OCI-M1 (cell line): ENCODE measurements at regions not wholly inside any gene's neighbourhood (a gene's known extent, or its start where the extent isn't known, plus 50 kb on each side); places are given as distances from the start of the nearest gene placed in this dataset.
A peak's percentile ranks its signal among the peaks of the same experiment; 100 is the strongest.

Experiments
- DNase-seq: peaks from one replicate; lab custom pipeline; 2025; lab: John Stamatoyannopoulos, UW

DNA sequence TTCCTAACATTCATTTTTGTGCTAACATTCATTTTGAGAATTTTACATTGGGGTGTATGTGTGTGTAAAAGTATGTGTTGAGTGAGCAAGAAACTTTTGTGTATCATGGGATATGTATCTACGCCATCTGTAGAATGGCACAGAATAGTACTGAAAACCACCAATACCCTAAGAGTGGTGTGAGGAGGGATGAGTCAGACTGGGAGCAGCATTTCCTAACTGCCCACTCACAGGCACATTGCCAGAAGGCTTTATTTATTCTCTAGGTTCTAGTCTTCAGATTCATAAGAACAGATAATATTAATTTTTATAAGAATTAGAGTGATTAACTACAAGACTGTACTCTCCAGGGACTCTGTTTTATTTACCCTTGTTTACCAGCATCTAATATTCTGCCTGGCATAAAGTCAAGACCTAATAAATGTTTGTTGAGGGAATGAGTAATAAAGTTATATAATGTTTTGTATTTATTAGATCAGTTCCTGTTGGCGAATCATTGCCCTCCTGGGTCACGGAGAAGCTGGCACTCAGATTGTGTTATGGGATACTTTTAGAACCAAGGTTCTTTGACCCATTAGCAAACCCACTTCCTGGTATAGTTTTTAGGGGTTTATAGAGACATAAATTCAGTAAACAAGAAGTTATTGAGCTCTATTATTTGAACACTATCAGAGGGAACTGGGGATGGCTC lies 159.1 kb upstream of the PPP2R2B start:
- no peak for DNase-seq

DNA sequence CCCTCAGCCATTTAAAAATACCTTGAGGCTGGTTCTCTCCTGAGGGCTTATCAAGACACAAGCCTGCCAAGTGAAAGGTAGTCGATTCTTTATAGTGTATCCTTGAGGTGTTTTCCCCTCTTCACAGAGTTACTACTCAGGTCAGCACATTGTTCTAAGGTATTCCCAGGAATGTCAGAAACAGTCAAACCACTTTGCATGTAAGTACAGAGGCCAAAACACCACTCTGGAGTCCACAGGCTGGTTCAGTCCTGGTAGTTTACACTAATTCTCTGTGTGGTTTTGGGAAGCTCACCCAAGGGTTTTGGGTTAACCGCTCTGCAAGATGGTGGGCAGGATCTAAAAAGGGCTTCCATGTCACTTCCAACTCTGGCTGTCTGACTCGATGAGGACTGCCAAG lies 162.3 kb upstream of the PPP2R2B start:
- DNase-seq: no peak

DNA sequence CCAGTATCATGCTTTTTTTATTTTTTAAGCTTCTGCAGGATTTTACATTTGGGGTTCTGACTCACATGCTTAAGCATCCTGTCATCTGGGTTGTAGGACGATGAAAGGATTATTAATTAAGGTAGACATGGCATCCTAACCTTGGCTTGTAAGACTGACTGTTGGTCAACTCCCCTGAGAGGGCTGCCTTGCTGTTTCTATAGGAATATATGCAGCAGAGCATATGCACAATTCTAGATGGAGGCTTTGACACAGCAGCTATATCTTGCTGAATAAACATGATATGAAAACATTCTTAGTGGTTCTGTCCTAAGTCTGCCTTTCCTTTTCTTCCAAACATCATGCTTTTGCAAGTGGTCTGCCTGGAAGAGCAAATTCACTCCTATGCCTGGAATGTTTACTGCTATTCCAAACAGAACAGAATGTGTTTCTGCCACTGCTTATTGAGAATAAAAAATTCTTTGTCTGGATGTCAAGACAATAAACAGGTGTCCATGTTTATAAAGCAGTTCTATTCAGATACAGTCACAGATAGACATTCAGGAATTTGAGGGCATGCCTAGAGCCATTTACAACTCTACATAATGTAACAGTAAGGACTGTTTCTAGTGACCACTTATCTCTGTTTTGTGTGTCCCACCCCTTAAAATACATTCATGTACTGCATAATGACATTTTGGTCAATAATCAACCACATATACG lies 166.2 kb upstream of the PPP2R2B start:
- DNase-seq: no peak

DNA sequence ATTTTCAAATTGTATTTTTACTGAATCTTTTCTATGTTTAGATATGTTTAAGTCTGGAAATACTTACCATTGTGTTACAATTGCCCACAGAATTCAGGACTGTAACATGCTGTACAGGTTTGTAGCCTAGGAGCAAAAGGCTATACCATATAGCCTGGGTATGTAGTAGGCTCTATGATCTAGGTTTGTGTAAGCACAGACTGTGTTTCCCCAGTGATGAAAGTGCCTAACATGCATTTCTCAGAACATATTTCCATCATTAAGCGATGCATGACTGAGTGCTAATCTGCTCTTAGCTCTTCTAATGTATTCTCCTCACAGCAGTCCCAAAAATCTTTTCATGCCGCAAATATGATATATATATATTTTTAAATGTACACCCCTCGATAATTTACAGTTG lies 166.7 kb upstream of the PPP2R2B start:
- DNase-seq: no peak

DNA sequence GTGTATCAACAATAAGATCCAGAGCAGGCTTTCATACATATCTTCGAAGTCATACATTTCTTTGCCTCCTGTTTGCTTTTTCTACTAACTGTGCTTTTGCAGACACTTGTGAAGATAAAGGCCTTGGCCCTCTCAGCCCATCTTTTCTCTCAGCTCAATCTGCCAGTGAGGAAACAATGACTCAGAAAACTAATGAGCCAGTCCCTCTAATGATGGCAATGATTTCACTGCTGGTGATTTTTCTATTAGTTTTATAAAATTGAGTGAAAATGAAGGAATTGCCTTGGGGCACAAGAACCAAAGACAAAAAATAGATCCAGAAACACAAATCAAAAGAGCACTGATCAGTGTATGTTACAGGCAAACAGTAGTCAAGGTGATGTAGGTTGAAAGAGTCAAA lies 167.7 kb upstream of the PPP2R2B start:
- DNase-seq: no peak

DNA sequence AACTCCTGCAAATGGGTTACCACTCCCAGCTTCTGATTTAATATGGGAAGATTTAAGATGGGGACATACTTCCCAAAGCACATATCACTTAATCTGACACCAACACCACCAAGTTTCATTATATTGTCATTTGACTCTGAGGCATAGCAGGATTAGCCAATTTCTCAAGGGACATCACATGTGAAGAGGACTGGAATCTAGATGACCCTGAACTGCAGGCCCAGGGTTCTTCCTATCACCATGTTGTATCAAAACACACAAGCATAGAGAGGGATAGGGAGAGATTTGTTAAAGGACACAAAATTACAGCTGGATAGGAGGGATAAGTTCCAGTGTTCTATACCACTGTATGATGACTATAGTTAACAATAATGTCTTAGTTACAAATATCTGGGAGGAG lies 168.3 kb upstream of the PPP2R2B start:
- no peak for DNase-seq

DNA sequence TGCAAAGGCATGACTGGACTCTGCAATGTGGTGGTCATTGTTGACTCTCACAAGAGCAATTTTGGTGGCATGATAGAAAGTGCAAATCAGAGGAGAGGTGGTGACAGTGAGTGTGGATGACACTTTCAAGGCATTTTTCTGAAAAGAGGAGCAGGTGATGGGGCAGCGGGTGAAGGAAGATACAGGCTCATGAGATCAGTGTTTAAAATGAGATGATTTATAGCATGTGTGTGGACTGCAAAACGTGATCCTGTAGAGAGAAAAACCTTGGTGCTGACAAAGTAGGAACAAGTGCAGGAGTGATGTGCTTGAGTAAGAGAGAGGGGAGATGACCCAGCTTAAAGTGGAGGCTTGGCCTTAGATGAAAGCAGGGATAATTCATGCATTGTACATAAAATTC lies 171.2 kb upstream of the PPP2R2B start:
- no peak for DNase-seq

DNA sequence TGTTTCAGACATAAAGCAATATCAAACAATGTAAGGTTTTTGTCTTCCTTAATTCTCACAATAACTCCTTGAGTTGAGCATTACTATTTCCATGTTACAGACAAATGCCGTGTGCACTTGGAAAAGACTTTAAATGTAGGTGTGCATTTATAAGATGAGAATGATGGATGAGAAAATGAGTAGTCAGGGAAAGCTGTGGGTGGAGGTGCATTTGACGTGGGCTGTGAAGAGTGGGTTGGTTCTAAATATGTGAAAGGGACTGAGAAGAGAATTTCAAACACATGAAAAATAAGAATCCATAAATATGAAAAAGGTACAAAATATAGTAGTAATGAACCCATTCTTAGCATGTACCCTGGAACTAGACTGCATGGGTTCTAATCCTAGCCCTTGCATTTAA lies 171.6 kb upstream of the PPP2R2B start:
- DNase-seq: no peak

DNA sequence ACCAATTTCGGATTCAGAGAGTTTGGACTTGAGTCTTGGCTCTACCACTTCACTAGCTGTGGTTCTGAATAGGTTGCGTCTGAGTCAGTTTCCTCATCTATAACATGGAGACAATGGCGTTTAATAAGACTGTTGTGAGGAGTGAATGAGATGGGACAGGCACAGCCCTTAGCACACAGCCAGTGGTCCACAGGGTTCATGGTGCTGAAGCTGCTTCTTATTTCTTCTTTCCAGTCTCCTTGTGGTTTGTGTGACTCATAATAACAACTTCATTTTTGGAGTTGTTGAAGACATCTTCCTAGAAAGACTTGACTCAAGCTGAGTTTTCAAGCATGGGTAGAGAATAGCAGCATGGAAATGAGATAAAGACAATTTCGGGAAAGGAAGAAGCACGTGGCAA lies 172.6 kb upstream of the PPP2R2B start:
- peak; percentile 5 for DNase-seq

DNA sequence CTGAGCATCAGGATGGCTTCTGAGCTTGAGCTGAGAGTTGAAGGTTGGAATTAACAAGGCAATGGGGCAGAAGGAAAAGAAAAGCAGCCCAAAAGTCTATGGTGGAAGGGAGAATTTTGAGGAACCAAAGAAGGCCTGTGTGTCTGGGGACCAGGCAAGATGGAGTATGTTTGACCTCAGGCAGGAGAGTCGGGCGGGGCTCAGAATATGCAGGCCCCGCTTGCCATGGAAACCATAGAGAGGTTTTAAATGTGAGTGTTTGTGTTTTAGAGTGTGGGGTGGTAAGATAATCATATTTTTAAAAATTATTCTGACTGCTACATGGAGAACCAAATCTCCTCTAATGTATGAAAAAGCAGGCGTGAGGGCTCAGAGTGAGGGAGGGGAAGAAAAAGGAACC lies 174.0 kb upstream of the PPP2R2B start:
- no peak for DNase-seq

DNA sequence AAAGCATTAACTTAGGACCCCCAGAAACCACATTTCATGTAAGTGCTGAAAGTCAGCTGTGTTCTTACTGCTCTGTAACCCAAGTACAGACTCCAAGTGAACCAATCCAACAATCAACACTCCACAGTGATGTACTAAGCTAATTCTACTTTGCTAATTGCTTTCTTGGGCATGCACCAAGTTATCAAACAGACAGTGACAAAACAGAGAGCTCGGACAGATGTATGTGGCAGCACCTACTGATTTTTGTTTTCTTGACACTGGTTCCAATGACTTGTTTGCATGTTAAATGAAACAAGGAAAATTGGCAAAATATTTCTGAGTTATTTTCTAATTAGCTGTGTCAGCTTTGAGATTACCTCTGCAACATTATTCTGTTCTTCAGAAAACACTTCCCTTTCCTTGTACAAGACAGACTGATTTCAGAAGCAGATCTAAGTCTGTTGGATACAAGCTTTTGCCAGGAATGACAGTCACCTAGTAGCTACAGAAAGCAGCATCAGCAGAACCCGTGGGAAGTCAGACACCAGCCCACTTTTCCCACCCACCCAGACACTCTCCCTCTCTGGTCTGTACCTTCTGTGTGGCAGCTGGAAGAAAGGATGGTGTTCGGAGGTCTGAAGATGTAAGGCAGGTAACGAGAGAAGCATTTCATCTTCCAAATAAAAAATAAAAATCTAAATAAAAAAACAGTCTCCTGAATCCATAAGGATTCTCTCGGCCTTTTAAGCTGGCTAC lies 176.7 kb upstream of the PPP2R2B start:
- DNase-seq: no peak

DNA sequence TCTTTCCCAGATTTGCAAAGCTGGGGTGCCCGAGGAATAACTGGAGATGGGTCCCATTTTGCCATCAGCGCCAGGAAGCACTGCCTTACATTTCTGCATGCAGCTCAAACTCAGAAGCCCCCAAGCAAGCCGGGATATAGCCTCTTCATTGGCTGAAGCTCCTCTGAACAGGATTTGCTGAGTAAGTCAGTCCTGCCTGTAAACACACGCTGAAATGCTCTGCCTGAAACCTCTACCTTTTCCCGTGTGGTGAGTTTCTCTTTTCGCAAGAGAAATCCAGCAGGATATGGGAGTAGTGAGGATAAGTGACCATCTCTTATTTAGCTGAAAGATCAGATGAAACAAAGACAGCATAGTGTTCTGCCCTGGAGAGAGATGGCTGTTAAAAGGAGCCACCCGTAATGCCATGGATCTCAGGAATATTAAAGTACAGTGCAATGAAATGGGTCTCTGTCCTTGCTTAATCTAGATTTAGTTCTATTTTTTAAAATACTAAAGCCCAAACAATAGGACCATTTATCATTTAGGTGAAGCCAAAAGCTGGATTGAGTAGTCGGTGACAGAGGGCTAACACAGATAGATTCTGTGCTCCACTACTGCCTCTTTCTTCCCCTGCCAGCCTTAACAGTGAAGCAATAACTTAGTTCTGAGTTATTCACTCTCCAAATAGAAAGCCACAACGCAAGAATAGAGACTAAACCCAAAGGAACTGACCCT lies 177.5 kb upstream of the PPP2R2B start:
- DNase-seq: no peak

DNA sequence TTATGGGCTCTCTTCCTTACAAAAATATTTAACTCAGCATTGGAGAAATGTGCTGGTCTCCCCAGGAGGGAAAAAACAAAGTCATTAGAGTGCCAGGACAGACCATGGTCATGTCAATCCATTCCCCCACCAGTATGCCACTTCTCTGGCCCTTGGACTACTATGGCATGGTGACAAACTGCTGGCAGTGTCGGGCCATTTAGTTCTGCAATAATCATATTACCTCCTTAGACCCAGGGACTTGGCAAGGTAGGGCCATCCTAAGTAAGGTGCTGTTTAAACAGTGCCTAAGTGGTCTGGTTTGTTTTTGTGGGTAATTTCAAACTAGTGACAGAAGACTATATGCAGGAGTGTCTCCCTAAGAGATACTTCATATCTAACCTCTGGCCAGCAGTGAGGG lies 177.8 kb upstream of the STK32A start:
- no peak for DNase-seq

DNA sequence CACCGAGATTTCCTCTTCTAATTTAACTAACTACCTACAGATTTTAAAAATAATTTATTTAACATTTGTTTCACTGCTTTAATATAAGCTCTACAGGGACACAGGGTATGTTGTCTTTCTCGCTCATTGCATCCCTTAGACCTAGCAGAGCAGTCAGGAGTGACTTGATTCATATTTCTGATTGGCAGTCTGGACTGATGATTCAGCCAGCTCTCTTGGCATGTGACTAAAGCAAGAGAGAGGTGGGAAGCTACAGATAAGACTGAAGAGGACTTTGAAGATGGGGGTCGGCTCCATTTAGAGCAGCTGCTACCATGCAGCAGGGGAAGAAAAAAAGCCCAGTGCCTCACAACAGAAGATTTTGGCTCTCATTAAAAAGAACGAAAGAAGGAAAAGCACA lies 173.4 kb upstream of the STK32A start:
- peak; percentile 22 for DNase-seq

DNA sequence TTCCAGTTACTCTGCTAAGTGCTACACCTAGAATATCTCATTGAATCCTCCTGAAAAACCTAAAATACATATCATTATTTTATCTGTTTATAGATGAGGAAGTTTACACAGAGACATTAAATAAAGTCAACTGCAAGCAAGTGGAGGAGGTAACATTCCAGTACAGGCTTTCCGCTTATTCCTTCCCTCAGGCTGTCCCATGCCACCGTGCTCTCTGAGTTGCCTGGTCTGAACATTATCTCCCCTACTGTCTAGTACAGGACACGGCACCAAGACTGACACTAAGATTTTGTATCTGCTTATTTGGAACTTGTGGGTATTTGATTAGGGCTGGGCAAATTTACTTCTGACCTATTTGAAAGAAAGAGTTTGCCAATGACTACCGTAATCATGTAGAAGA lies 172.4 kb upstream of the STK32A start:
- DNase-seq: no peak

DNA sequence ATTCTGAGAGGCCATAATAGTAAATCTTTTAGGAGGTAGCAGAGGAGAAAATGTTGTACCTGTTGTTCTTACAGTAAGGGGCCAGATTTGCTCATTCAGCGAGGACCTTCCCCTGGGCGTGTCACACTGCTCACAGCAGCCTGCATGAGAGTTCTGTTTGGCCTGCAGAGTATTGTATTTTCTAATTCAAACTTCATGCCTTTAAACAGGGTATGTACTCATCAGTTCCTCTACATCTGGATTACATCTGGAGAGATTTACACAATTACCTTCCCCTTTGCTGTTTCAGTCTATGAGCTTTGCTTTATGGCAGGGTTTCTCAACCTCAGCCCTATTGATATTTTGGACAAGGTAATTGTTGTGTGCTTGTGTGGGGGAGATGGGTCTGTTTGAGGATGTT lies 170.9 kb upstream of the STK32A start:
- DNase-seq: no peak

DNA sequence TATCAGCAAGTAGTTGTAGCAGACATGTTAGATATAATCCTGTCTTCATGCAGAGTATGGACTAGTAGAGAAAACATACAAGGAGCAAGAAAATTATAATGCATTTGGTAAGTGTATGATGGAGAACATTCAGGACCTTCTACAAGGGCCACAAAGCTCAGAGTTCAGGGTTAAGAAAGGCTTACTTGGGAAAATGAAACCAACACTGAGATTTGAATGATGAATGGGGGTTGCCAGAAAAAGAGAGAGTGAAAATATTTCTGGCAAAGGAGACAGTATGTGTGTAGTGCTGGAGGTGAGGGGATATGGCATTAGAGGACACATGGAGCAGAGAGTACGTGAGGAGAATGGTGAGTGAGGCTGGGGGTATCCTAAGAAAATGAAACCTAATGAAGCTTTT lies 169.8 kb upstream of the STK32A start:
- DNase-seq: peak; percentile 22

DNA sequence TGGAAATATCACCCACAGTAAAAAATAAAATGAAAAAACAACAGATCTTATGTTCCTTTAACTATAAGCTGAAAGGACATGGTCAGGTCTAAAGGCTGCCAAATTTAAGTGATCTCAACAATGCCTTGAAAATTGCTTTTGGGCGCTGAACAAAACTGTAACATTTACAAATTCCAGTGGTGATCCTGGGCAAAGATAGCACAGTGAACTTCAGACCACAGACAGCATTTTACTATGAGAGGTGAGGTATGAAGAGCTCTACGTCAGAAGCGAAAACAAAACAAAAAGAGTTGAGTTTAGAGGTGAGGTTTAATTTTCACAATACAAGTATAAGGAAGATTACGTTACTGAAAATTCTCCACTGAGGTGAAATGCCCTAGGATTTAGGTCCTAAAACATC lies 165.8 kb upstream of the STK32A start:
- DNase-seq: no peak

DNA sequence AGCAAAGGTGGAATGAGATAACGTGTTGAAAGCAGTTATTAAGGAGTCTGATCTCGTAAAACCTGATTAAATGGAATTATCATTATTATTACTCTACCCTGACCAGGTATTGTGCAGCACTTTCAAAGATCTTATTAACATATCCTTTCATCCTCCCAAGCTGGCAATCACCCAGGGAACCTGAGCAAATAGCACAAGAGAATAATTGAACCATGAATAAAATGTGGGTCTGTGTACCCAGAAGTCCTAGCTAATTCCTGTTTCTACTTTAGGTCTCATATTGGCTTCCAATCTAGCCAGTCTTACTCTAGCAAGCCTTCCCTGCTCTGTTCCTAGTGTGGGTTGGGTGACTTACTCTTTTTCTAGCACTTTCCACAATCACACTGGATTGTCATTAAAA lies 162.2 kb upstream of the STK32A start:
- no peak for DNase-seq

DNA sequence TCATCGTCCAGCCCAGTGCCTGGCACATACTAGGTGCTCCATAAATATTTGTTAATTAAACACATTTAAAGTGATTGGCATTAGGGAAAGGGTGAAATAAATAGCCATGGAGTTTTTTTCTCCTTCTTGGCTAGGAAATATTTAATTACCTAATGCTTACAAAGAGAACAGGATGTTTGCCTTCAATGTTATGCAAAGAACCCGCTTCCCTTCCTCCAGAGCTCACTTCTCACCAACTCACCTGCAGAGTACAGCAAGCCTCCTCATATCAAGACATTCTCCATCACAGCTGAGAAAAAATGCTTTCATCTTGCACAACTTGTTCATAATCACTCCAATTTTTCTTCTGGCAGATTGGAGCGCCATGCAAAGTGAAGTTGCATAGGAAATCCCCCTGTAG lies 161.7 kb upstream of the STK32A start:
- DNase-seq: no peak

DNA sequence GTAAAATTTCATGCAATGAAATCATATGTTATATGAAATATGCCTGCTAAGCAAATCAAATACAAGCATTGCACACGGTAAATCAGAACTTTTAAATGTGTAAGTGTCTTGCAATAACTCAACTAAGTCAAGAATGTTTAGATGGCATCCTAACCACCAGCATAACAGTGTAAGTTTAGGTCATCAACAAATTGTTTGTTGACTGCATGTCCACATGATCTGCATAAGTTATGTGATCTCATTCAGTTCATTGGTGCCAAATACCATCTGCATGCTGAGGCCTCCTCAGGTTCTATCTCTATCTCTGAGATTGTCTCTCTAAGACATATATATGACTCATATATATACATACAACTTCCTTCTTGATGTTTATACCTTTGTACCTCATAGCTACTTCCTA lies 159.6 kb upstream of the STK32A start:
- no peak for DNase-seq

DNA sequence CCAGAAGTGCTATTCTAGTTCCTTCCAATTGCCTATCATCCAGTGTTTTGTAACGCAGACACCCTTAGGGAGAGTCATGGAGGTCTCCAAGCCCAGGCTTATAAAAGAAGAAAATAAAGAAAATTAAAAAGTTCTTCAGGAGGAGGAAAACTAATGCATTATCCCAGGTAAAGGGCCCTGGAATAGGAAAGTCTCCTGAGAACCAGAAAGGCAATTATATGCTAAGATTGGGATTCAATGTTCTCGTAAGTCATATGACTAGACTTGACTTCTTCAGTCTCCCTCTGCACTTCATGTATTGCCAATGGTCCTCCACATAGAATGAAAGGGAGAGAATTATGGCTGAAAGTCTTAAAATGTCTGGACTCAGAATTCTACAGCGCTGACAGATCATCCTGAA lies 154.4 kb upstream of the STK32A start:
- no peak for DNase-seq

DNA sequence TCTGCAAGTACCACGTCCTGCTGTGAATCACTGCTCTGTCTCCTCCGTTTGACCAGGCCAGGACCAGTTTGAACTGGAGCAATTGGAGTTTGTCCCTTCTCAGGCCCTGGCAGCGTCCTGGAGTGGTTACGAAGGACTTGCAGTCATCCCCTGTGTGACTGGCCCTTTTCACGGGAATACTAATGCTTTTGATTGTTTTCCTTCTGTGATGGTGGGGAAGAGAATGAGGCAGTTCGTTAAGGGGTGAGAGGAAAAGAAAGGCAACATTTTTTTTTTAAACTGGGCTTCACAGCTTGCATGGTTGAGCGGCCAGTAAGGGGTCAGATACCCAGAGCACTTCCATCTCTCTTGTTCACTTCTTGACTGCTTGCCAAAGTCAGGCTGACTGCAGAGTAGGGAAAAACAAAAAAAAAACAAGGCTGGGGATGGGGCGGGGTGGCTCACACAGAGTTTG lies 153.5 kb upstream of the STK32A start:
- DNase-seq: no peak
